HepG2 (cell line): ENCODE measurements at regions not wholly inside any gene's neighbourhood (a gene's known extent, or its start where the extent isn't known, plus 50 kb on each side); places are given as distances from the start of the nearest gene placed in this dataset.

ENCODE experiments used
- ATAC-seq: fragments of 200-7000 bp; cut with Tn5 transposase; 3 replicates; pipeline ENCODE4 v1.9.1; 2020; ENCODE audit warnings: mild to moderate bottlenecking, moderate library complexity
- BruUV-seq: library from RNA; stranded (reverse); fragments of 400-500 nt; replicated peaks from 2 replicates; lab custom pipeline; 2021; lab: Mats Ljungman, UMichigan
- CTCF ChIA-PET: fragments of 300-600 bp; formaldehyde crosslinking; extraction: SDS; loops from one replicate; lab custom pipeline; 2021; ENCODE audit warnings: low total read pairs, inconsistent platforms, low intra/inter-chr PET ratio; lab: Yijun Ruan, JAX
- POLR2A ChIA-PET: fragments of 350-600 bp; sonication (Branson Sonifier 250); formaldehyde crosslinking; loops from one replicate; lab custom pipeline; 2020; ENCODE audit warnings: antibody characterized with exemption, inconsistent platforms; lab: Yijun Ruan, JAX
- DNase-seq: peaks from one replicate; pipeline ENCODE4 v3.0.0-alpha.2; 2015; ENCODE audit warnings: low spot score
- FAIRE-seq: peaks from 3 replicates; lab custom pipeline; 2011; peaks lifted over from hg19 to GRCh38; lab: Jason Lieb, UNC
- H2AFZ ChIP-seq: one replicate; pipeline ENCODE4 v1.6.1; 2011; ENCODE audit warnings: low read length, inconsistent platforms
- H3K27ac ChIP-seq: fragments of 300-600 bp; 3 replicates; pipeline ENCODE4 v1.8.0; 2011; ENCODE audit warnings: mixed run types, mild to moderate bottlenecking, mixed read lengths, low read length, inconsistent platforms; ENCODE audit not compliant: insufficient read depth; ENCODE audit errors: extremely low read length
- H3K27me3 ChIP-seq, 2 experiments: fragments of 200-600 bp in 1 of 2; 2 replicates in 1 of 2; 3 replicates in 1 of 2; pipeline versions ENCODE4 v1.6.0 to v1.8.0; 2011; ENCODE audit warnings: low read length in 2 of 2, mild to moderate bottlenecking in 2 of 2, moderate library complexity in 2 of 2, inconsistent platforms in 1 of 2; ENCODE audit not compliant: insufficient read depth in 2 of 2, control insufficient read depth in 1 of 2
- H3K36me3 ChIP-seq, 2 experiments: fragments of 200-600 bp in 1 of 2; replicated peaks in 1 of 2; 2 replicates in 1 of 2; 3 replicates in 1 of 2; pipeline versions ENCODE4 v1.5.1 to v1.8.0; 2011; ENCODE audit warnings: low read length in 2 of 2, inconsistent platforms in 1 of 2; ENCODE audit not compliant: insufficient read depth in 2 of 2, control insufficient read depth in 1 of 2
- H3K4me1 ChIP-seq: 2 replicates; pipeline ENCODE4 v1.5.1; 2012; ENCODE audit warnings: low read length, inconsistent platforms; ENCODE audit not compliant: insufficient read depth
- H3K4me2 ChIP-seq: 2 replicates; pipeline ENCODE4 v1.6.0; 2011; ENCODE audit warnings: low read depth, low read length, inconsistent platforms
- H3K4me3 ChIP-seq, 3 experiments: fragments of 200-600 bp in 1 of 3; sonication (generic), shearing (Covaris generic) in 1 of 3; replicated peaks in 1 of 3; 2 replicates each; pipeline ENCODE4 v1.5.1; 2011 to 2016; ENCODE audit warnings: low read length in 3 of 3, inconsistent platforms in 2 of 3, low read depth in 2 of 3, mild to moderate bottlenecking in 2 of 3, control low read depth in 1 of 3, mixed read lengths in 1 of 3; ENCODE audit not compliant: insufficient read depth in 1 of 3
- H3K79me2 ChIP-seq: one replicate; pipeline ENCODE4 v1.6.1; 2011; ENCODE audit warnings: low read length, inconsistent platforms; ENCODE audit not compliant: insufficient read depth
- H3K9ac ChIP-seq: 2 replicates; pipeline ENCODE4 v1.6.0; 2011; ENCODE audit warnings: mild to moderate bottlenecking, low read depth, low read length, inconsistent platforms; ENCODE audit not compliant: insufficient read depth
- H3K9me3 ChIP-seq: 2 replicates; pipeline ENCODE4 v1.5.1; 2012; ENCODE audit warnings: mild to moderate bottlenecking, low read length
- H4K20me1 ChIP-seq: 2 replicates; pipeline ENCODE4 v1.6.0; 2011; ENCODE audit warnings: inconsistent platforms, mild to moderate bottlenecking, low read length, moderate library complexity; ENCODE audit not compliant: insufficient read depth
- HCFC1 ChIP-seq: fragments of 150-350 bp; IDR thresholded peaks from 2 replicates; pipeline ENCODE4 v1.6.1; 2014; ENCODE audit warnings: low read depth, low read length
- HHEX ChIP-seq: IDR thresholded peaks from 2 replicates; pipeline ENCODE4 v1.6.1; 2016; ENCODE audit warnings: control low read depth
- MBNL3 ChIP-seq: fragments of 250-450 bp; sonication (Bioruptor Pico); conservative IDR thresholded peaks from 2 replicates; pipeline ENCODE4 v1.8.0; 2022; ENCODE audit warnings: mild to moderate bottlenecking, inconsistent platforms
- NR2C2 ChIP-seq: sonication (generic); formaldehyde crosslinking; IDR thresholded peaks from 2 replicates; pipeline ENCODE4 v1.4.0; 2020; ENCODE audit warnings: missing genetic modification reagents, mild to moderate bottlenecking, moderate library complexity, borderline replicate concordance
- STAG1 ChIP-seq: sonication (generic); formaldehyde crosslinking; IDR thresholded peaks from 2 replicates; pipeline ENCODE4 v1.4.0; 2020; ENCODE audit warnings: missing genetic modification reagents
- ZFP1 ChIP-seq: IDR thresholded peaks from 2 replicates; pipeline ENCODE4 v1.6.1; 2016
- ZNF704 ChIP-seq: sonication (generic); formaldehyde crosslinking; IDR thresholded peaks from 2 replicates; pipeline ENCODE4 v1.8.1; 2023; ENCODE audit warnings: mild to moderate bottlenecking, inconsistent platforms, moderate library complexity, missing genetic modification reagents, borderline replicate concordance
- ZNF775 ChIP-seq: sonication (generic); formaldehyde crosslinking; IDR thresholded peaks from 2 replicates; pipeline ENCODE4 v1.4.0; 2020; ENCODE audit warnings: missing genetic modification reagents, mild to moderate bottlenecking, moderate library complexity, borderline replicate concordance
- WGBS: methylation state at CpG from one replicate; pipeline ENCODE4 v1.1.6; 2017; ENCODE audit warnings: low lambda C conversion rate; 5-methylcytosine and 5-hydroxymethylcytosine counted together
- in situ Hi-C: cut with HindIII; loops from 2 replicates; pipeline ENCODE4 v1.10.0; 2017; ENCODE audit warnings: low pct_unique_long_range_greater_than_20kb; ENCODE audit not compliant: extremely low pct_ligation_motif_present
- intact Hi-C: fragments of 100-400 bp; cut with micrococcal nuclease; formaldehyde crosslinking; loops from one replicate; pipeline ENCODE4 v1.10.0; 2022; ENCODE audit not compliant: unreplicated experiment
- TF ChIP-seq, protein P1 (sequence below): sonication (generic); formaldehyde crosslinking; IDR thresholded peaks from 2 replicates; pipeline ENCODE4 v1.4.0; 2020; ENCODE audit warnings: missing genetic modification reagents
- TF ChIP-seq, protein P2 (sequence below): sonication (generic); formaldehyde crosslinking; IDR thresholded peaks from 2 replicates; pipeline ENCODE4 v1.4.0; 2020; ENCODE audit warnings: missing genetic modification reagents

DNA sequence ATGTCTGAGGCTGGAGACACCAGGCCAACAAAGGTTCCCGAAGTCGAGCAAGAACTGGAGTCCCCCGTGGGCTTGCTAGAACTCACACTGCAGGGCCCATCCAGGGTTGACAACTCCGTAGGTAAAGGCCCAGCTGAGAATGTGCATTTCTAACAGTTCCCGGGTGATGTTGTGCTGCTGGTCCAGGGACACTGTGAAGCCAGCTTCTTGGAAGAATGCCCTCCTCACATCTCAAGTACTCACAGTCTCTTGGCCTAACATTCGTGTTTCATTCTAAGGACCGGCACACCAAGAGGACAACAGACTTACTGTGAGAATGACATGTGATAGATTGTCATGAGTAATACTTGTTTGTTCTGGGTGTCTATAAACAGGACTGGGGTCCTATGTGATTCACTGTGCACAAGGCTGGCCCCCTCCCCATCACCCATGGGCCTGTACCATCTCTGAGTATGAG lies 682.3 kb upstream of the IGFBP3 start:
- no peaks in the 10 kb centered on the region for H3K9me3 ChIP-seq
- no peaks in the 10 kb centered on the region; a peak in 1 of 5 replicates for H3K27me3 ChIP-seq
- ChIA-PET CTCF (no interaction called here), POLR2A (no interaction called here)
- WGBS: 55% methylated on average over 4 of the region's 7 CpGs
- no peaks in the 10 kb centered on the region for H4K20me1 ChIP-seq
- H3K4me3 ChIP-seq: no peak overlapping the region
- in situ Hi-C loops (no loop called here), intact Hi-C loops (no loop called here)
- H3K9ac ChIP-seq: no peak overlapping the region
- FAIRE-seq (no peak), ATAC-seq (no peak), DNase-seq (no peak)
- no TSS peak for BruUV-seq
- H3K36me3 ChIP-seq: no peaks in the 10 kb centered on the region
- H3K79me2 ChIP-seq: no peaks in the 10 kb centered on the region
- no peak overlapping the region for H3K27ac ChIP-seq
- no peak for TF ChIP-seq MBNL3 (CRISPR knock-in tag)
- TF ChIP-seq STAG1: no peak
- no peak for TF ChIP-seq ZNF704 (CRISPR knock-in tag)
- TF ChIP-seq, protein P1, sequence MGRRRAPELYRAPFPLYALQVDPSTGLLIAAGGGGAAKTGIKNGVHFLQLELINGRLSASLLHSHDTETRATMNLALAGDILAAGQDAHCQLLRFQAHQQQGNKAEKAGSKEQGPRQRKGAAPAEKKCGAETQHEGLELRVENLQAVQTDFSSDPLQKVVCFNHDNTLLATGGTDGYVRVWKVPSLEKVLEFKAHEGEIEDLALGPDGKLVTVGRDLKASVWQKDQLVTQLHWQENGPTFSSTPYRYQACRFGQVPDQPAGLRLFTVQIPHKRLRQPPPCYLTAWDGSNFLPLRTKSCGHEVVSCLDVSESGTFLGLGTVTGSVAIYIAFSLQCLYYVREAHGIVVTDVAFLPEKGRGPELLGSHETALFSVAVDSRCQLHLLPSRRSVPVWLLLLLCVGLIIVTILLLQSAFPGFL (CRISPR knock-in tag): no peak
- no peak for TF ChIP-seq ZNF775
- TF ChIP-seq ZFP1 (CRISPR knock-in tag): no peak
- TF ChIP-seq HCFC1: no peak
- TF ChIP-seq NR2C2 (CRISPR knock-in tag): no peak
- no peak for TF ChIP-seq HHEX (CRISPR knock-in tag)
- TF ChIP-seq, protein P2, sequence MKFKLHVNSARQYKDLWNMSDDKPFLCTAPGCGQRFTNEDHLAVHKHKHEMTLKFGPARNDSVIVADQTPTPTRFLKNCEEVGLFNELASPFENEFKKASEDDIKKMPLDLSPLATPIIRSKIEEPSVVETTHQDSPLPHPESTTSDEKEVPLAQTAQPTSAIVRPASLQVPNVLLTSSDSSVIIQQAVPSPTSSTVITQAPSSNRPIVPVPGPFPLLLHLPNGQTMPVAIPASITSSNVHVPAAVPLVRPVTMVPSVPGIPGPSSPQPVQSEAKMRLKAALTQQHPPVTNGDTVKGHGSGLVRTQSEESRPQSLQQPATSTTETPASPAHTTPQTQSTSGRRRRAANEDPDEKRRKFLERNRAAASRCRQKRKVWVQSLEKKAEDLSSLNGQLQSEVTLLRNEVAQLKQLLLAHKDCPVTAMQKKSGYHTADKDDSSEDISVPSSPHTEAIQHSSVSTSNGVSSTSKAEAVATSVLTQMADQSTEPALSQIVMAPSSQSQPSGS (CRISPR knock-in tag): no peak
- TF ChIP-seq, all 625 proteins: peak for 0
- Histone ChIP-seq H2AFZ (no peak overlapping the region), H3K4me1 (no peaks in the 10 kb centered on the region), H3K4me2 (no peak overlapping the region)
